ENCODE measurements at regions not wholly inside any gene's neighbourhood (a gene's known extent, or its start where the extent isn't known, plus 50 kb on each side); places are given as distances from the start of the nearest gene placed in this dataset.

DNA sequence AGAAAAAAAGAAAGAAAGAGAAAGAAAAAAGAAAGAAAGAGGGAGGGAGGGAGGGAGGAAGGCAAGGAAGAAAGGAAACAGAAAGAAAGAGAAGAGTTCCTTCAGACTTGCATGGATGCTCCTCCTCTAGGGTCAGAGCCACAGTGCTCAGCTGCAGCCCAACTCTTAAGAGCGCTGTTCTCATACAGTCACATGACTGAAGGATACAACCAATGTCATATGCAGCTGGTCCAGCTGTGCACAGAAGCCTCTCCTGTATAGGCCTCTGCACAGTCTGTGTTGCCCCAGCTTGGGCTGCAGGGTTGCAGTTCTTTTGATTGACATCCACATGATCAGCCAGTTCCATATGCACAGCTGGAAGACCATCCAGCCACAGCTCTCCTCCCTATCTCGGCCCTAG is 86.8 kb upstream of the CTNNB1 start:
- TF ChIP-seq CTCF (IDR thresholded peaks at IDR 0.05) = no peak
- TF ChIP-seq EP300 (IDR thresholded peaks at IDR 0.05) = no peak
